Keratinocyte (primary cell): ENCODE measurements at regions not wholly inside any gene's neighbourhood (a gene's known extent, or its start where the extent isn't known, plus 50 kb on each side); places are given as distances from the start of the nearest gene placed in this dataset.
"Not testable (repeated sequence)": the region's sequence is repeated elsewhere in the genome, so short reads cannot be mapped to it uniquely, and the experiment has no call there.

Experiments used
- EZH2 ChIP-seq: IDR thresholded peaks from one replicate; pipeline ENCODE4 v1.6.1; 2012; ENCODE audit warnings: inconsistent platforms, mild to moderate bottlenecking, low read length, moderate library complexity
- TF ChIP-seq, protein P1 (sequence below), 3 experiments: IDR thresholded peaks in 1 of 3; conservative IDR thresholded peaks in 1 of 3; optimal IDR thresholded peaks in 1 of 3; 2 replicates in 2 of 3; 3 replicates in 1 of 3; pipeline versions ENCODE3 to v1.5.1; 2011; ENCODE audit warnings: low read length in 3 of 3, mild to moderate bottlenecking in 3 of 3, moderate library complexity in 2 of 3, control low read depth in 1 of 3, inconsistent platforms in 1 of 3; ENCODE audit not compliant: insufficient read depth in 2 of 3; ENCODE audit errors: extremely low read depth in 1 of 3

DNA sequence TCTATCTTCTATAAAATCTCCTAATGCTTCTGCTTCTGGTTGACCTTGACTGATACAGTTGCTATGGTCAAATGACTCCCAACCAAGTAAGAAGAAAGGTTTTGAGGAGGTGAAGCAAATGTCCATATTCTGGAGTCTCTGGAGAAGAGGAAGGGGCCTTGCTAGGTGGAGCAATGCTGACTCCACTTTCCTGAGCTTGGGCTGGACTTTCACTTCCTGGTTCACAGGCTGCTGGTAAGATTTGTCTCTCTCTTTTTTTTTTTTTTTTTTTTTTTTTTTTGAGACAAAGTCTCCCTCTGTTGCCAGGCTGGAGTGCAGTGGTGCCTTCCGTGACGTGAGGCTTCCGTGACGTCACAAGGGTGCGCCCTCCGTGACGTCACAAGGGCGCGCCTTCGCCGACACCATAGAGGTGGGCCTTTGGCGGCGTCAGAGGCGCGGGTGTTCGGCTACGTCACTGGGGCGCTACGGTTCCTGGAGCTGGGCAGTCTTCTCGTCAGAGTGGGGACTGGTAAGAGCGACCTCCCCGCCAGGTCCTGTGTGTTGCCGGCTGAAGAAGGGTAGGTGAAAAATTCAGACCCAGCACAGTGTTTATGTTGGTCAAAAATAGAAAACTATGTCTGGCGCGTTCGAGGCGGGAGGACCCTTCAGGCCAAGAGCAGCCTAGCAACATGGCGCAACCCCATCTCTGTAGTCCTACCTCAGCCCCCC, 93.7 kb upstream of the METTL14 start:
- TF ChIP-seq, protein P1, sequence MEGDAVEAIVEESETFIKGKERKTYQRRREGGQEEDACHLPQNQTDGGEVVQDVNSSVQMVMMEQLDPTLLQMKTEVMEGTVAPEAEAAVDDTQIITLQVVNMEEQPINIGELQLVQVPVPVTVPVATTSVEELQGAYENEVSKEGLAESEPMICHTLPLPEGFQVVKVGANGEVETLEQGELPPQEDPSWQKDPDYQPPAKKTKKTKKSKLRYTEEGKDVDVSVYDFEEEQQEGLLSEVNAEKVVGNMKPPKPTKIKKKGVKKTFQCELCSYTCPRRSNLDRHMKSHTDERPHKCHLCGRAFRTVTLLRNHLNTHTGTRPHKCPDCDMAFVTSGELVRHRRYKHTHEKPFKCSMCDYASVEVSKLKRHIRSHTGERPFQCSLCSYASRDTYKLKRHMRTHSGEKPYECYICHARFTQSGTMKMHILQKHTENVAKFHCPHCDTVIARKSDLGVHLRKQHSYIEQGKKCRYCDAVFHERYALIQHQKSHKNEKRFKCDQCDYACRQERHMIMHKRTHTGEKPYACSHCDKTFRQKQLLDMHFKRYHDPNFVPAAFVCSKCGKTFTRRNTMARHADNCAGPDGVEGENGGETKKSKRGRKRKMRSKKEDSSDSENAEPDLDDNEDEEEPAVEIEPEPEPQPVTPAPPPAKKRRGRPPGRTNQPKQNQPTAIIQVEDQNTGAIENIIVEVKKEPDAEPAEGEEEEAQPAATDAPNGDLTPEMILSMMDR (optimal IDR thresholded peaks at IDR 0.05 in 1 of 3, IDR thresholded peaks at IDR 0.05 in 1 of 3, conservative IDR thresholded peaks at IDR 0.05 in 1 of 3; ENCODE audit: extremely low read depth in 1 of 3, insufficient read depth in 2 of 3, low read length in 3 of 3): not testable (repeated sequence)
- not testable (repeated sequence) for TF ChIP-seq EZH2
